Endothelial cell of umbilical vein (primary cell): ENCODE measurements at regions not wholly inside any gene's neighbourhood (a gene's known extent, or its start where the extent isn't known, plus 50 kb on each side); places are given as distances from the start of the nearest gene placed in this dataset.

Experiments used
- BruUV-seq: library from RNA; stranded (reverse); fragments of 400-500 nt; replicated peaks from 2 replicates; lab custom pipeline; 2021; lab: Mats Ljungman, UMichigan
- CTCF ChIA-PET: fragments of 300-600, 350-600 bp; sonication (Branson Sonifier 250); formaldehyde crosslinking; loops from one replicate; lab custom pipeline; 2021; ENCODE audit warnings: antibody characterized with exemption, inconsistent platforms; lab: Charles Lee
- POLR2A ChIA-PET: fragments of 300-600, 350-600 bp; sonication (Branson Sonifier 250); formaldehyde crosslinking; loops from one replicate; lab custom pipeline; 2021; ENCODE audit warnings: antibody characterized with exemption, inconsistent platforms; lab: Charles Lee
- DNase-seq: peaks from one replicate; pipeline ENCODE4 v3.0.0-alpha.2; 2011; ENCODE audit warnings: low read depth, low spot score
- FAIRE-seq: peaks from 2 replicates; lab custom pipeline; 2011; peaks lifted over from hg19 to GRCh38; lab: Jason Lieb, UNC
- H2AFZ ChIP-seq: 2 replicates; pipeline ENCODE4 v1.6.0; 2012; ENCODE audit warnings: low read depth, low read length, control low read depth, inconsistent platforms
- H3K27ac ChIP-seq: 2 replicates; pipeline ENCODE4 v1.5.1; 2011; ENCODE audit warnings: low read depth, mild to moderate bottlenecking, control low read depth, low read length, moderate library complexity; ENCODE audit not compliant: insufficient read depth
- H3K27me3 ChIP-seq, 2 experiments: 2 replicates each; pipeline versions ENCODE4 v1.6.0 to v1.6.1; 2011; ENCODE audit warnings: low read length in 2 of 2, mixed read lengths in 1 of 2; ENCODE audit not compliant: control insufficient read depth in 2 of 2, insufficient read depth in 2 of 2
- H3K36me3 ChIP-seq, 2 experiments: 2 replicates in 1 of 2; 3 replicates in 1 of 2; pipeline ENCODE4 v1.5.1; 2011; ENCODE audit warnings: low read length in 2 of 2, mild to moderate bottlenecking in 1 of 2, moderate library complexity in 1 of 2; ENCODE audit not compliant: control insufficient read depth in 2 of 2, insufficient read depth in 2 of 2; ENCODE audit errors: extremely low read depth in 1 of 2
- H3K4me1 ChIP-seq: 3 replicates; pipeline ENCODE4 v1.5.1; 2011; ENCODE audit warnings: mild to moderate bottlenecking, low read length; ENCODE audit not compliant: control insufficient read depth, insufficient read depth; ENCODE audit errors: extremely low read depth
- H3K4me2 ChIP-seq: 2 replicates; pipeline ENCODE4 v1.6.1; 2011; ENCODE audit warnings: low read length, control low read depth, mixed read lengths; ENCODE audit not compliant: insufficient read depth
- H3K4me3 ChIP-seq, 3 experiments: fragments of 200-600 bp in 1 of 3; sonication (generic), shearing (Covaris generic) in 1 of 3; replicated peaks in 1 of 3; 2 replicates each; pipeline ENCODE4 v1.5.1; 2011 to 2016; ENCODE audit warnings: control low read depth in 3 of 3, low read length in 3 of 3, mild to moderate bottlenecking in 2 of 3, inconsistent platforms in 1 of 3, low read depth in 1 of 3, moderate library complexity in 1 of 3; ENCODE audit not compliant: insufficient read depth in 1 of 3
- H3K79me2 ChIP-seq: 2 replicates; pipeline ENCODE4 v1.6.0; 2012; ENCODE audit warnings: low read length, inconsistent platforms; ENCODE audit not compliant: control insufficient read depth, insufficient read depth
- H3K9ac ChIP-seq: replicated peaks from 2 replicates; pipeline ENCODE3; 2011; ENCODE audit warnings: low read length, control low read depth; ENCODE audit not compliant: insufficient read depth; ENCODE audit errors: extremely low read depth
- H3K9me1 ChIP-seq: replicated peaks from 3 replicates; pipeline ENCODE4 v1.6.0; 2011; ENCODE audit warnings: mild to moderate bottlenecking, low read length; ENCODE audit not compliant: control insufficient read depth, insufficient read depth; ENCODE audit errors: extremely low read depth
- H3K9me3 ChIP-seq: replicated peaks from 2 replicates; pipeline ENCODE4 v1.5.1; 2012; ENCODE audit warnings: low read length, inconsistent platforms; ENCODE audit not compliant: control insufficient read depth, insufficient read depth
- H4K20me1 ChIP-seq: replicated peaks from 2 replicates; pipeline ENCODE3; 2011; ENCODE audit warnings: mild to moderate bottlenecking, low read length; ENCODE audit not compliant: control insufficient read depth, insufficient read depth; ENCODE audit errors: extremely low read depth
- EZH2 ChIP-seq: IDR thresholded peaks from 2 replicates; pipeline ENCODE4 v1.6.1; 2012; ENCODE audit warnings: borderline replicate concordance, low read depth, mild to moderate bottlenecking, moderate library complexity, low read length, inconsistent platforms; ENCODE audit not compliant: severe bottlenecking
- FOS ChIP-seq: IDR thresholded peaks from 2 replicates; pipeline ENCODE4 v1.6.1; 2011; ENCODE audit warnings: mild to moderate bottlenecking, low read length, moderate library complexity, borderline replicate concordance; ENCODE audit not compliant: insufficient read depth
- GATA2 ChIP-seq: IDR thresholded peaks from 2 replicates; pipeline ENCODE4 v1.7.0; 2011; ENCODE audit warnings: low read depth, mild to moderate bottlenecking, moderate library complexity, mixed read lengths, low read length; ENCODE audit not compliant: insufficient read length, insufficient read depth
- JUN ChIP-seq: IDR thresholded peaks from 2 replicates; pipeline ENCODE4 v1.6.1; 2011; ENCODE audit warnings: borderline replicate concordance, low read depth; ENCODE audit not compliant: insufficient read length, insufficient read depth
- MYC ChIP-seq: IDR thresholded peaks from one replicate; pipeline ENCODE4 v1.6.1; 2011; ENCODE audit warnings: mild to moderate bottlenecking, low read depth, low read length
- POLR2A ChIP-seq: IDR thresholded peaks from 2 replicates; pipeline ENCODE4 v1.6.1; 2012; ENCODE audit warnings: low read depth, mild to moderate bottlenecking, control low read depth, low read length
- POLR2AphosphoS5 ChIP-seq: IDR thresholded peaks from 2 replicates; pipeline ENCODE4 v1.6.1; 2012; ENCODE audit warnings: low read depth, mild to moderate bottlenecking, control low read depth, low read length, moderate library complexity; ENCODE audit not compliant: insufficient read depth
- dilution Hi-C: fragments of 300-500 bp; cut with MboI; formaldehyde crosslinking; loops from one replicate; pipeline ENCODE4 v1.15.0; 2019; ENCODE audit warnings: low sequenced_read_pairs; ENCODE audit not compliant: extremely low pct_ligation_motif_present
- intact Hi-C: fragments of 100-400 bp; cut with micrococcal nuclease; formaldehyde crosslinking; loops from one replicate; pipeline ENCODE4 v1.10.0; 2022
- TF ChIP-seq, protein P1 (sequence below): IDR thresholded peaks from 2 replicates; pipeline ENCODE4 v1.6.1; 2011; ENCODE audit not compliant: insufficient read depth, insufficient read length
- TF ChIP-seq, protein P2 (sequence below), 2 donors: IDR thresholded peaks; 1 replicate in 1 of 2; 2 replicates in 1 of 2; pipeline ENCODE4 v1.5.1; 2011; ENCODE audit warnings: low read length in 2 of 2, mild to moderate bottlenecking in 2 of 2, moderate library complexity in 2 of 2, control low read depth in 1 of 2, inconsistent platforms in 1 of 2, low read depth in 1 of 2; ENCODE audit not compliant: insufficient read depth in 1 of 2; ENCODE audit errors: extremely low read depth in 1 of 2

DNA sequence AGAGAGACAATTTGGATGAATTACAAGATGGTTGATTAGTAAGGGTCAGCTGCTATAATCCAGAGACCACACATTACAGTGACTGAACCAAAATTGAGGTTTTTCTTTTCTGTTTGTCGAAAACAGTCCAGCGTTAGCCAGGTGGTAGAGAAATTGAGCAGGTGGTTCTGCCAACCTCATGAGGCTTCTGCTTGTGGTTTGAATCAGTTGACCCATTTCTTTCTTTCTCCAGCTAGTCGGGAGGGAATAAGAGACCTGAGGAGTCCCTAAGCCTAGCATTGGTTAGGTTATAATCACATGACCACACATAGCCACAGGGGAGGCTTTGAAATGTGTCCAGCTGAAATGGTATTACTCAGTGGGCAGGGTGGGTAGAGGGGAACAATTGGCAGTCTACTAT is 504.6 kb downstream of the HS3ST4 start:
- intact Hi-C loops (no loop called here), dilution Hi-C loops (no loop called here)
- BruUV-seq, result no TSS peak
- Histone ChIP-seq H3K9me1 (no peaks in the 10 kb centered on the region), H4K20me1 (no peaks in the 10 kb centered on the region), H3K9ac (no peak overlapping the region), H3K9me3 (peaks cover 9% of the 10 kb centered on the region), H3K27ac (no peak overlapping the region), H3K4me2 (no peak overlapping the region), H3K27me3 (no peaks in the 10 kb centered on the region), H3K36me3 (no peaks in the 10 kb centered on the region), H3K4me3 (no peak overlapping the region), H3K79me2 (no peaks in the 10 kb centered on the region), H2AFZ (no peak overlapping the region), H3K4me1 (no peaks in the 10 kb centered on the region)
- POLR2A ChIA-PET, result no interaction called here
- CTCF ChIA-PET, result no interaction called here
- TF ChIP-seq, protein P1, sequence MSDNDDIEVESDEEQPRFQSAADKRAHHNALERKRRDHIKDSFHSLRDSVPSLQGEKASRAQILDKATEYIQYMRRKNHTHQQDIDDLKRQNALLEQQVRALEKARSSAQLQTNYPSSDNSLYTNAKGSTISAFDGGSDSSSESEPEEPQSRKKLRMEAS, result no peak
- TF ChIP-seq JUN (no peak), POLR2AphosphoS5 (no peak), POLR2A (no peak), GATA2 (no peak), FOS (no peak), EZH2 (no peak), MYC (no peak)
- TF ChIP-seq, protein P2, sequence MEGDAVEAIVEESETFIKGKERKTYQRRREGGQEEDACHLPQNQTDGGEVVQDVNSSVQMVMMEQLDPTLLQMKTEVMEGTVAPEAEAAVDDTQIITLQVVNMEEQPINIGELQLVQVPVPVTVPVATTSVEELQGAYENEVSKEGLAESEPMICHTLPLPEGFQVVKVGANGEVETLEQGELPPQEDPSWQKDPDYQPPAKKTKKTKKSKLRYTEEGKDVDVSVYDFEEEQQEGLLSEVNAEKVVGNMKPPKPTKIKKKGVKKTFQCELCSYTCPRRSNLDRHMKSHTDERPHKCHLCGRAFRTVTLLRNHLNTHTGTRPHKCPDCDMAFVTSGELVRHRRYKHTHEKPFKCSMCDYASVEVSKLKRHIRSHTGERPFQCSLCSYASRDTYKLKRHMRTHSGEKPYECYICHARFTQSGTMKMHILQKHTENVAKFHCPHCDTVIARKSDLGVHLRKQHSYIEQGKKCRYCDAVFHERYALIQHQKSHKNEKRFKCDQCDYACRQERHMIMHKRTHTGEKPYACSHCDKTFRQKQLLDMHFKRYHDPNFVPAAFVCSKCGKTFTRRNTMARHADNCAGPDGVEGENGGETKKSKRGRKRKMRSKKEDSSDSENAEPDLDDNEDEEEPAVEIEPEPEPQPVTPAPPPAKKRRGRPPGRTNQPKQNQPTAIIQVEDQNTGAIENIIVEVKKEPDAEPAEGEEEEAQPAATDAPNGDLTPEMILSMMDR (IDR thresholded peaks at IDR 0.05; ENCODE audit: extremely low read depth in 1 of 2, insufficient read depth in 1 of 2, low read depth in 1 of 2, low read length in 2 of 2), result no peak
- DNase-seq (no peak), FAIRE-seq (no peak)
